ENCODE measurements at regions not wholly inside any gene's neighbourhood (a gene's known extent, or its start where the extent isn't known, plus 50 kb on each side); places are given as distances from the start of the nearest gene placed in this dataset.

DNA sequence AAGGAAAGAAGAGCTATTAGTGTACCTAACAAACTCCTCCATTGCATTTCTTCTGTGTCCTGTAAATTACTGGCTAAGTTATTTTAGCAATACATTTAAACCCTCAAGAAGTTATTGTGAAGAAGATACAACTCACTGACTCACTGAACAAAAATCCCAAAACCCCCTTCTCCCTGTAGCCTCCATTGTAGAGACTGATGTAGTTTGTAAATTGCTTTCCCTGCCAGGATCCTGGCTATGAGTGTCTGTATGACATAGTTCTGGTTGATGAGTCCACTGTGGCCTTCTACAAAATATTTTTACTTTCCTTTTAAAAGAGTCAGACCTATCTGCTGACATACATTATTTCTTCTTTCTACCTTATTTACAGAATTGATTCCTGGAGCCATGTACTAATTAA is 155.6 kb downstream of the SLC6A15 start:
- no peak for ATAC-seq (ENCODE audit: low FRiP score in 2 of 2)
- DNase-seq = no peak
- H3K27me3 ChIP-seq = no peaks in the 10 kb centered on the region
- H3K36me3 ChIP-seq = no peaks in the 10 kb centered on the region
- TF ChIP-seq EP300 (IDR thresholded peaks at IDR 0.05) (no peak), CTCF (IDR thresholded peaks at IDR 0.05) (no peak)
- H3K27ac ChIP-seq = no peak overlapping the region
- no peaks in the 10 kb centered on the region for H3K9me3 ChIP-seq
- no peak overlapping the region for H3K4me3 ChIP-seq
- no peaks in the 10 kb centered on the region for H3K4me1 ChIP-seq

DNA sequence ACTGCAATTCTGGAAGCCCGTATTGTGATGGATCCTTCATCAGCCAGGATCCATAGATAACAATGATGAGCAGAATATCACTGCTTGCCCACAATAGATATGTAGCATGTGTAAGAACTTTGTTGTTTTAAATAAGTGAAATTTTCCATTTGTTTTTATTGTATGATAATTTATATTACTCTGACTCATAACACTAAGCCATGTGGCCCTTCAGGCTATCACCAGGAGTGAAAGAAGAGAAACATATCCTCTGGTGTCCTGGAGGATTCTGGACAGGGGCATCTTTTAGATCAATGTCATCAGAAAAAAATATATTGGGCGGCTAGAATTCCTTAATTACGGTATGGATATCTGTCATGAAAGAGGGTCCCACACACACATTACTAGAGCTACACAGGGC is 167.5 kb downstream of the SLC6A15 start:
- 67 to 93% methylated on average over 3 of the region's 3 CpGs for WGBS, 2 donors
- DNase-seq (no peak), ATAC-seq (ENCODE audit: low FRiP score in 2 of 2) (no peak)
- no peak overlapping the region for H3K4me3 ChIP-seq
- H3K27ac ChIP-seq = no peak overlapping the region
- no peaks in the 10 kb centered on the region for H3K36me3 ChIP-seq
- TF ChIP-seq POLR2A (IDR thresholded peaks at IDR 0.05) = no peak
- no peak for TF ChIP-seq CTCF (IDR thresholded peaks at IDR 0.05)
- no peak for TF ChIP-seq POLR2AphosphoS5 (IDR thresholded peaks at IDR 0.05)
- no peak for TF ChIP-seq EP300 (IDR thresholded peaks at IDR 0.05)
- no peaks in the 10 kb centered on the region for H3K4me1 ChIP-seq
- H3K9me3 ChIP-seq = no peaks in the 10 kb centered on the region
- H3K27me3 ChIP-seq = no peaks in the 10 kb centered on the region

DNA sequence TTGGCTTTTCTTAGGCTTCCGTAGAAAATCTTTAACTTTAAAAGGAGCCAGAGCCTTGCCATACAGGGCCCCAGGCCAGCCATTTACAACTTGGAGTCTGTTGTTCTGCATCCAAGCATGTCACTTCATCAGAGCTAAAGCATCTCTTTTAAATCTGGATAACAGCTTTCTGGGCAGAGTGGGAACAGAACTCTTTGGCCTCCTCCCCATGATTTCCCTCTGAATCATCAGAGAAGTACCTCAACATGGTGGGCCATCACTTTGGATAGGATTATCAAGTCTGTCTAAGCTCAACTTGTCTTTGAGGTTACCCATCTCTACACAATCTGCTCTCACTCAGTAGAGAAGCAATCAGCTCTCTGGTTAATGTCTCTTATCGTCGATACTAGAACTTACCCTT is 170.9 kb downstream of the SLC6A15 start:
- no peak for DNase-seq
- ATAC-seq (ENCODE audit: low FRiP score in 2 of 2) = no peak
- Histone ChIP-seq H3K27ac (no peak overlapping the region), H3K36me3 (no peaks in the 10 kb centered on the region), H3K9me3 (no peaks in the 10 kb centered on the region), H3K4me3 (no peak overlapping the region), H3K27me3 (no peaks in the 10 kb centered on the region), H3K4me1 (peaks cover 0 to 3% (median 0%) of the 10 kb centered on the region in 4 donors)
- TF ChIP-seq POLR2A (IDR thresholded peaks at IDR 0.05) (no peak), EP300 (IDR thresholded peaks at IDR 0.05) (no peak), CTCF (IDR thresholded peaks at IDR 0.05) (no peak), POLR2AphosphoS5 (IDR thresholded peaks at IDR 0.05) (no peak)
- WGBS, 2 donors = 70 to 90% methylated on average over 3 of the region's 3 CpGs

- H3K27ac ChIP-seq = no peak overlapping the region
- 61 to 66% methylated on average over 1 of the region's 1 CpG for WGBS, 2 donors
- DNase-seq (no peak), ATAC-seq (ENCODE audit: low FRiP score in 2 of 2) (no peak)
- H3K9me3 ChIP-seq = no peaks in the 10 kb centered on the region
- no peak overlapping the region for H3K4me3 ChIP-seq
- no peaks in the 10 kb centered on the region for H3K27me3 ChIP-seq
- peaks cover 0 to 3% (median 0%) of the 10 kb centered on the region in 4 donors for H3K4me1 ChIP-seq
- TF ChIP-seq EP300 (IDR thresholded peaks at IDR 0.05) (no peak), POLR2AphosphoS5 (IDR thresholded peaks at IDR 0.05) (no peak), CTCF (IDR thresholded peaks at IDR 0.05) (no peak), POLR2A (IDR thresholded peaks at IDR 0.05) (no peak)
- H3K36me3 ChIP-seq = no peaks in the 10 kb centered on the region
Observed at GRCh38 chr12:84741031-84741430, 171.6 kb downstream of the SLC6A15 start.

- Histone ChIP-seq H3K36me3 (no peaks in the 10 kb centered on the region), H3K9me3 (no peaks in the 10 kb centered on the region), H3K4me1 (peaks cover 0 to 3% (median 0%) of the 10 kb centered on the region in 4 donors), H3K4me3 (no peak overlapping the region), H3K27me3 (no peaks in the 10 kb centered on the region), H3K27ac (no peak overlapping the region)
- WGBS, 2 donors = 66 to 75% methylated on average over 3 of the region's 3 CpGs
- DNase-seq (no peak), ATAC-seq (ENCODE audit: low FRiP score in 2 of 2) (no peak)
- no peak for TF ChIP-seq POLR2A (IDR thresholded peaks at IDR 0.05)
- TF ChIP-seq EP300 (IDR thresholded peaks at IDR 0.05) = no peak
- TF ChIP-seq POLR2AphosphoS5 (IDR thresholded peaks at IDR 0.05) = no peak
- TF ChIP-seq CTCF (IDR thresholded peaks at IDR 0.05) = no peak
Observed at GRCh38 chr12:84740602-84741001, 172.0 kb downstream of the SLC6A15 start.

Data from upper lobe of left lung (tissue), 6 donors.